EH (cell line): ENCODE measurements at regions not wholly inside any gene's neighbourhood (a gene's known extent, or its start where the extent isn't known, plus 50 kb on each side); places are given as distances from the start of the nearest gene placed in this dataset.

Experiments used
- DNase-seq: peaks from one replicate; pipeline ENCODE4 v3.0.0-alpha.2; 2015; ENCODE audit warnings: low read depth

DNA sequence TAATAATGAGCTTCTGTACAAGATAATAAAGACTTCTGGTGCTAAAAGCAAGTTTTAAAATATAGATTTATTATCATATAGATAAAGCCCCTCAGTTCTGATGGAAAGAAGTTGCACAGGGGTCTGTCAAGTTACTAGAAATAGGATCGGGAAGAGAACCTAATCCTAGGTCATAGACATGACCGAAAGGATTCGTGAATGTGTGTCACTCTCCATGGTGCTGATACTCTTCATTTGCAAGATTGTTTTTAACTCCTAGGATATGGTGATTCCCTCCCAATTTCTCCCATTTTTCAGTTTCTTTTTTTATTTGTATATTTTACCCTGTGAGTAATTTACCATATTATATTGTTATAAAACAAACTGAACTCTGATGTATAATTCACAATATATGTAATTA, 58.9 kb upstream of the CTNNA2 start:
- no peak for DNase-seq

DNA sequence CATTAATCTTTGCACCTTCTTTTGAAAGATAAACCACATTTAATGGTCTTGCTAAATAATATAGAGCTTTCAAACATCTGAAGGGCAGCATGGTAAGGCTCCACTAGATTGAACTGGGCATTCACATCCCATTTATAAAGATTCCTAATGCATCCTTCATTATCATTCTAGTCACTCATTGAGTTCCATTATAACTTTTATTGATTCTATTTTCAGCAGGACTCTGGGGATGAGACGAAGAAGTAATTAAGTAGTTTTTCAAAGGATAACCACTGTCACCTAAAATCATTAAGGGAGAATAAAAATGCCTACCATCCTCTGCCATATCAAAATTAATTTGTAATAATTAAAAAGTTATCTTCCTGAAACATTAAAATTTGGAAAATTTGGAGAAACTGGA, 60.2 kb upstream of the CTNNA2 start:
- no peak for DNase-seq

- DNase-seq: no peak
These were observed 65.4 kb upstream of the CTNNA2 start for GRCh38 chr2:79447463-79447862.

DNA sequence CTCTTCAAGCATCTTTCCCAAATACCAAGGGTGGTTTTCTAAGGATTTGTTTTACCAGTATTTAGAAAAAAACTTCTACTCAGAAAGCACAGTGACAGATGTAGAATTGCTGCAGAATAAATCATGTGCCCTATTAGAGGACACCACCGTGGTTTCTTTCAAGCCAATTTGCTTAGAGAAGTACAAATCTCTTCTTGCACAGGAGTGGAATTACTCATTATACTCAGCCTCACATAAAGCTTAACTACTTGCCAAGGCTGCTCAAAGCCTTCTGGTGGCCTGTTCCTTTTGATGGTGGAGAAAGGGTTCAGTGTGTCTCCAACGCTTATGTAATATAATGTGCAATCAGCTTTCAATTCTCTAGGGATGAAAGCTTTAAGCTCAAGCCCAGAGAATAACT, 66.5 kb upstream of the CTNNA2 start:
- DNase-seq: no peak

DNA sequence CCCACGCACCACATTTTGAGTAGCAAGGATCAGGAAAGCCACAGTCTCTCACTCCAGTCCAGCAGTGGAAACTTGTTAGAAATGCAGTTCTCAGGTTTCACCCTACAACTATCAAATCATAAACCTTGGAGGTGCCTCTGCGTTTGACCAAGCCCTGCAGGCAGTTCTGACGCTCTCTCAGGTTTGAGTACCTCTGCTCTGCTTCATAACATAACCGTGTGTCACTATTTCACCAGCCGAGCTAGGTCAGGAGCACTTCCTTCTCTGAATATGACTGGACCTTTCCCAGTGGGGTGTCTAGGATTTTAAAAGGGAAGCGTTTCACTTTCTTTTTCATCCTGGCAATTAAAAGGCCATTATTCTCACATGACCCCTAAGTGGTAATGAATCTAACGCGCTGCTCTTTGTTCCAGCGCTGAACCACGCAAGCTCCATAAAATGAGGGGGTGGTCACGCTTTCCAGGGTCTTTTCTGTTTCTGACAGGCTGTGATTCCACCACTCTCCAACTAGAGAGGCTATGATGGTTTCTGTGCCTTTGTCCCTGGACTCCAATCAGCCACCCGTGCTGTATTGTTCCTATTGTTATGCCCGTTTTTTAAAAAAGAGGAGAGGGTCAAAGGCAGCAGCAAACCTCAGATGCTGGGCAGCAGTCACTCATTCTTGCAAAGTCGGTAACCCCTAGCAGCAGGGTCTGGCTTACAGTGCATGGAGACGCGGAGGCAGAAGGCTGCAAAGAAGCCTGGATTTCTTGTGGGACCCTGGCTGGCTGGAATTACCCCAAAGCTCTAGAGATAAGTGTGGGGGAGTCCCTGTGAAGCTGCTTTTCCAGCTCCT, 75.2 kb upstream of the CTNNA2 start:
- DNase-seq: no peak

DNA sequence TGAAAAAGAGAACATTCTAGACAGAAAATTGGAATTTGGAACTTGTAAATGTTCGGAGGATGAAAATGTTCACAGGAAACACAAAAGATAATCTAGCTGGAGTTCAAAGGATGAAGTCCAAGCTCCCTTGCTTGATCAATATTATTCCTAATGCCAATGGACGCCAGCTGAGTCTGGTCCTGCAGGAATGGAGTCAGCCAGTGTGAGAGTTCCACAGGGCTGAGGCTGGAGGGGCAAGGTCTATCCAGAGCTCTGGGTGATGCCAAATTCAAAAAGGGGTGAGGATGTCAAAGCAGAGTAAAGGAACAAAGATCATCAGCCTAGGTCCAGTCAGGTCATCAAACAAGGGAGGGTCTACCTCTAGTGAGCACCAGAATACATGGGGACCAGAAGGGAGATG, 78.5 kb upstream of the CTNNA2 start:
- DNase-seq: no peak

DNA sequence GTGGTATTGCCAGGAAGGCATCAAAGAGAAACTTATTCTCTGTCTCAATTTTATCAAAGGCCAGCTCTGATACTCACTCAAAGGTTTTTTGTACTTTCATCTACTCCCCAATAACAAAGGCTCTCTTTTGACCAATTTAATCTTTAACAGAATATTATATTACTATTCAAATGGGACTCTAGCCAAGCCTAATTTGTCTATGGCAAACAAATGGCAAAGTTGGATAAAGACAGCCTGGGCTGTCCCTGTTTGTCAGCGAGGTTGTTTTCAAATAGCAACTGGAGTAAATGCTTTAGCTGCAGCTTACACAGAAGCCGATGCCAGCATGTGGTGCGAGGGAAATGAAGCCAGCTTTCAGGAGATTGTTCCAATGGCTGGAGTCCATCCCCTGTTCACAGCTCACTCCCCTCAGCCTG, 80.1 kb upstream of the CTNNA2 start:
- DNase-seq: no peak

- DNase-seq: no peak
These were observed 84.1 kb upstream of the CTNNA2 start for GRCh38 chr2:79428745-79429144.

GRCh38 chr2:79414690-79415089, 98.2 kb upstream of the CTNNA2 start:
- no peak for DNase-seq

- DNase-seq: no peak
These were observed 118.4 kb upstream of the CTNNA2 start for GRCh38 chr2:79394485-79394859.

DNA sequence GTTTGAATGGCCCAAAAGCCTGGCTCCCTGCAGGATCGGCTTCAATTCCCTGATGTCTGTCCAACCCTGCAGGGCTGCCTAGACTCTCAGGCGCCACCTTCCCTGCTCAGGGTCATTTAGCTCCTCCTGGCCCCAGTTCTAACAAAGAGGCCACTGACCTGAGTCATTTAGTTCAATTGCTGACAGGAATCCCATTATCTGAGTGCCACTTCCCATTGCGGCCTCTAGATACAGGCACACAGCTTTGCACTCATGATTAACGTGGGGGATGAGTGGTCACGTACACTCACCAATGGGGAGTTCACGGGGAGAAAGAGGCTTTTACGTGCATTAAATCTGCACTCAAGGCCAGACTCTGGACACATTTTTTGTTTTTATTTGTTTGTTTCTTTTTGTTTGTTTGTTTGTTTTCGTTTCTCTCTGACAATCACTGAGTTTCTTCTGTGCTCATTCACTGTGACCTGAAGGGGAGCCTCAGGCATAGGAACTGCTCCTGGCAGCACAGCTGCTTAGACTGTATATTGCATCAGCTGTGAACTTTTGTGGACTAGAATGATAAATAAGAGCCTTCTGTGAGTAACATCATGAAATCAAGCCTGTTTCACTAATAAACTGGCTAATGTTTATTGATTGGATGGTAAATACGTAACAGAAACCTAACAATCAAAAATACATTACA, 118.9 kb upstream of the CTNNA2 start:
- DNase-seq: no peak

DNA sequence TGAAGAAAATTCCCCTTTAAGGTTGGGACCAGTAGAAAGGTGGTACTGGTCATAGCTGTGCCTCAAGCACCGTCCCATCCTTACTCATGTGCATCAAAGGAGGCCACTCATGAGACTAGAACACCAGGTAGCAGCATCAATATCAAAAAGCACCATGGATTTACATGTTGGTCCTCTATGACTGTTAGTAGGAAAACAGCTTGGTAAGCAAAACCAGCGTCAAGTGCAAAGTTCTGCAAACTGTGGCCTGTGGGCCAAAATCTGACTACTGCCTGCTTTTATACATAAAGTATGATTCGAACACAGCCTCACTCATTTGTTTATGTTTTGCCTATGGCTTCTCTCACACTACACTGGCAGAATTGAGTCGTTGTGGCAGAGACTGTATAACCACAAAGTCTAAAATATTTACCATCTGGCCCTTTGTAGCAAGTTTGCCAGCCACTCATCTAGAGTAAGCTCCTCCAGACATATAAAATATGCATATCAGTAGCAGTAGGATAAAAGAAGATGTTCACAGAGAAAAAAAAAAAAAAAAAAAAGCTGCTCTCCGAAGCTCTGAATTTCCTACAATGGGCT, 119.7 kb upstream of the CTNNA2 start:
- DNase-seq: no peak

- no peak for DNase-seq
These were observed 123.4 kb upstream of the CTNNA2 start for GRCh38 chr2:79389481-79389880.

- DNase-seq: no peak
These were observed 124.8 kb upstream of the CTNNA2 start for GRCh38 chr2:79388024-79388423.

- no peak for DNase-seq
These were observed 125.4 kb upstream of the CTNNA2 start for GRCh38 chr2:79387431-79387830.

GRCh38 chr2:79383681-79384080, 129.2 kb upstream of the CTNNA2 start:
- no peak for DNase-seq

GRCh38 chr2:79375817-79376216, 137.0 kb upstream of the CTNNA2 start:
- no peak for DNase-seq

DNA sequence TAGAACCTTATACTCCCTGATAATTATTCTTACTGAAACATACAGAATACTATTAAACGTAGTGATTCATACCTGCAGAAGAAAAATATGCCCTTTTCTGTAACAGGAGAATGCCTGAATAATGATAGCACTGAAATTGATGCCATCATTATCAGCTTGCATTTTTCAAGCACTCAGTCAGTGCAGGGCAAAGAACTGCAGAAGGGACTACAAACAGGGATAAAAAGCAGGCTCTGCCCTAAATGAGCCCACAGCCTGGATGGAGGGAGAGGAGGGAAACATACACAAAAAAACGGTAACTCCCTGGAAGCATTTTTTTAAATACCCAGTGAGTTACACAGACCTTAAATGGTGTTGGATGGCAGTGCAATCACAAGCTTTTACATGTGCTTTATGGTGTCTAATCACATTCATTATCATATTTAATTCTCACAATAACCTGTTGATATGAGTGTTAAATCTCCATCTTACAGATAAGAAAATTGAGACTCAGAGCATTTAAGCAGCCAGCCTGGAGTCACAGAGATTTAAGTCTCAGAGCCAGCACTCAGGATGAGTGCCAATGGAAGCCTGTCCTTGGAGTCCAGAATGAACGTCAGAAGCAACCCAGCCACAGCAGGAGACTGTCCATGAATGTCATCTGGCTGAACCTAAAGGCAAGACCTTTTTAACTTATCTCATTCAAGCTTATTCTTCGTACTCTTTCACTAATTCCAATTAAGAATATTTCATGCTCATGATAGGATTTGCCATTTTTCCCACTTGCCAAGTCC, 139.3 kb upstream of the CTNNA2 start:
- DNase-seq: no peak

DNA sequence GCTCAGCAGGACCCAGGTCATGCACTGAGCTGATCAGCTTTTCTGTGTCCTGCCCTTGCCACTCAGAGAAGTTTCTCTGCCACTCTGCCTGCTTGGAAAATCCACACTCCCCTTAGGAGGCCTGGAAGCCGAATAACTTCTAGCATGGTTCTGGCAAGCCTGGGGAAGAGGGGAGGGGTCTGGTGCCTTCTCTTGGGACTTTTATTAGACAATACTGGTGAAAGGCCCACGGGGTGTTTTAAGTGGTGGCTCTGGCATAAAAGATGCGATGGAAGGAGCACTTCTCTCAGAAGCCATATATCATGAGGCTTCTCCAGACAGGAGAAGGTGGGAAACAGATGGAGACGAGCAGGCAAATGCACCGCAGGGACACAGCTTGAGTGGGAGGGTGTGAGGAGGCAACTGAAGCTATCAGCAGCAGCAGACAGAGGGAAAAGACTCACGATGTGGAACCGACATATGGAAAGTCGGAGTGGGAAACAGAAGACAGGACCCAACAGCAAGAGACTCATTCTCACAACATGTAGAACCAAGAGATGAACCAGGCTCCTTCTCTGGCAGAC, 141.8 kb upstream of the CTNNA2 start:
- DNase-seq: no peak

DNA sequence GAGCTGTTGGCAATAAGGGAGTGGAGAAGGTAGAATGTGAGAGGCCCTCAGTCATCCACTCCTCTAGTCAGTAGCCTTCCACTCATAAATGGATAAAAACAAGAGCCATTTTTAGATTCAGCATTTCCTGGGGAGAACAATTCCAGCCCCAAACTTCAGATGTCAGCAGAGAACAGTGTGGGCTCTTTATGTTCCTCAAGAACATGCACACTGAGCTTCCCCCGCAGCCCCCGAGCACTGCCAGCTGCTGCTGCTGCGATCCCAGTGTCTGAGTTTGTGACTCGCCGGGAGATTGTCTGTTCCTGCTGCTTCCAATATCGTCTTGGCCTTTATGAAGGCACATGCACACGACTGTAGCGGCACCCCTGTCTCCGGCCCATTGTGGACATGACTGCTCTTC, 143.7 kb upstream of the CTNNA2 start:
- no peak for DNase-seq

DNA sequence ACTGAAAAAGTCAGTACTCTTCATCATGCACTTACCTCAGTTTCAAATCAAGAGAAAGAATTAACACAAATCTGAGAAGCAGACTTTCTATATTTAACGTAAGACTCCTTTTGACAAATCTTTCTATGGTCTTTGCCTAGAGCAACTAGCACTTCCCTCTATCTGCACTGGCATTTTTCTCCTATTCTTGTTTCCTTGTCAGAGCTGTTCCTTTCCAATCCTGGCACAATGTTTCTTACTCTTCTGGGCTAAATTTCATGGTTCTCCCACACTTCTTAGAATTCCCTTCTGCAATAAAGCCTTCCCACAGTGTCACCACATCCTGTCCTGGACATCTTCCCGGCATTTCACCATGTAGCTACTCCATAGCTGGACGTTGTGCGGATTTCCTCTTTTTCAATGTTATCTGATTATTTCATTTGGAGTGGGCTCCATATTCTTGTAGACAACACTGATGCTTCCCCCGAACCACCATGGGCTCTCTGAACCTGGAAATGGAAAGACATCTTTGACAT, 144.7 kb upstream of the CTNNA2 start:
- no peak for DNase-seq

GRCh38 chr2:79359419-79359818, 153.4 kb upstream of the CTNNA2 start:
- no peak for DNase-seq
